HG03442 (cell line): ENCODE measurements at regions not wholly inside any gene's neighbourhood (a gene's known extent, or its start where the extent isn't known, plus 50 kb on each side); places are given as distances from the start of the nearest gene placed in this dataset.
"Not testable (repeated sequence)": the region's sequence is repeated elsewhere in the genome, so short reads cannot be mapped to it uniquely, and the experiment has no call there.

Source experiments
- ATAC-seq: cut with Tn5 transposase; IDR thresholded peaks from one replicate; pipeline ENCODE4 v1.9.1; 2021; ENCODE audit warnings: mild to moderate bottlenecking, moderate library complexity; ENCODE audit not compliant: unreplicated experiment

DNA sequence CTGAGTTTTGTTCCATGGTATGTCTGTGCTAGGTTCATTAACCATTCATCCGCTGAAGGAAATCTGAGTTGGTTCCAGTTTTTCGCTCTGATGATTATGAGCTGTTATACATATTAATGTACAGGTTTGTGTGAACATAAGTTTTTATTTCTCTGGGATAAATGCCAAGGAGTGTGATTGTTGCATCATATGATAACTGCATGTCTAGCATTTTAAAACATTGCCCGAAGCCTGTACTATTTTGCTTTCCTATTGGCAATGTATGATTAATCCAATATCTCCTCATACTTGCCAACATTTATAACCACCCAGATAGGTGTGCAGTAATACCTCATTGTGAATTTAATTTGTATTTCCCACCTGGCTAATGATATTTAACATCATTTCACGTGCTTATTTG, 322.7 kb downstream of the ZNF326 start:
- ATAC-seq: no peak

DNA sequence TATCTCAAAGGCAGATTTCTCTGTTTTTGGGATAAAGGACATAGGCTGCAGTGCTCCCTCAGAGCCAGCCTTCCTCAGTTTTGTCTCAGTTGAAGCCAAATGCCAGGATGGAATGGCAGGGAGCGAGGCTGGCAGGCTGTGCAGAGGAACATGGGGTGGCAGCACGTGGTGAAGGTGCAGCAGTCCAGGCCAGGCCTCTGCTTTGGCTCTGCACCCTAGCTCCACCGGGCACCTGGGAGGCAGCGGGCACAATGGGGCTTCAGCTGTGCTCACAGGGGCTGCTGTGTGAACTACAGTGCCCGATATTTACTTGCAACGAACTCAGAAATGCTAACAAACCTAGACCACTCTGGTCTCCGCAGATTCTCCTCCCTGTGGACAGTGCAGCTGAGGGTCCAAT, 319.6 kb downstream of the ZNF326 start:
- ATAC-seq: no peak

DNA sequence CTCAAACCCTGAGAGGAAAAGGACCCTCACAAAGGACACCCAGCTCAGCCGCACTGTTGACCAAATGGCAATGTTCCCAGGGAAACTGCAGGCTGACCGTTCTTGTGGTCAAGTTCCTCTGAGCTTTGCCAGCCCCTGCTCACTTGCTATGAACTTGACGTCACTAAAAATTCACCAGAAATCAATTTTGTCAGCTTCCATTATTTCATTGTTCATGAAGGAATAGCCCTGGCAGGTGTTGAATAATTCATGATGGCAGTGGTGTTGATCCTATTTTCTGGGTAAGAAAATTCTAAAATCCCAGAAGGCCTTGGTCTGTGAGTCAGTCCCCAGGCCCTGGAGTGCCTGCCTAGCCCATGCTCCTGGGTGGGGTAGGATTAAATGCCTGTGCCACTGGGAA, 318.9 kb downstream of the ZNF326 start:
- ATAC-seq: no peak

GRCh38 chr1:90309806-90310205, 314.9 kb downstream of the ZNF326 start:
- no peak for ATAC-seq

- no peak for ATAC-seq
These were observed 313.5 kb downstream of the ZNF326 start for GRCh38 chr1:90308421-90308820.

DNA sequence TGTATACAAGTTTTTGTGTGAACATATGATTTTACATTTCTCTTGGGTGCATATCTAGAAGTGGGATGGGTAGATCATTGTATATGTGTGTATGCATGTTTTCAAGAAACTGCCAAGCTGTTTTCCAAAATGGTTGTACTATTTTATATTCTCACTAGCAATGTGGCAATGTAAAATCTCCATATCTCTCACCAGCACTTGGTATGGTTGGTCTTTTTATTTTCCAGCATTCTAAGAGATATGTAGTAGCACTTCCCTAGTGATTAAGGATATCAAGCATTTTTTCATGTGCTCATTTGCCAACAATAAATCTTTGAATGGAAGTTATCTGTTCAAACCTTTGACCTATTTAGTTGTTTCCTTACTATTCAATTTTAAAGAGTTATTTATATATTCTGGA, 310.7 kb downstream of the ZNF326 start:
- no peak for ATAC-seq

- ATAC-seq: no peak
These were observed 301.4 kb downstream of the ZNF326 start for GRCh38 chr1:90296327-90296726.

DNA sequence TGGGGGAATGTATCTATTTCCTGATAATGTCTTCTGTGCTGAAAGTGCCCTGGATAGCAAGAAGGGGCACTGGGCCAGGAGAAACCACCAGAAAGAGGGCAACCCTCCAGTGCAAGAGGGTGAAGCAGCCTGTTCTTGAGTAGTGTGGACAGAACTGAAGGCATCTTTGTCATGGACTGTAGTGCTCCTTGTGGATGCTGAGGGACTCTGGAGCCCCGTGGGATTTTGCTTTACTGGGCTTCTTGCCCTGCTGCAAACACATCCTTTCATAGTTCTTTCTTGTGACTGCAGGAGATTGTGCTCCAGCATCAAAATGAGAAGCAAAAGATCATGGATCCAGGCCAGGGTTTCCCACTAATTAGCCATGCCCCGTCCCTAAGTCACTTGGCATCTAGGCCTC, 300.6 kb downstream of the ZNF326 start:
- no peak for ATAC-seq

- ATAC-seq: no peak
These were observed 296.7 kb downstream of the ZNF326 start for GRCh38 chr1:90291431-90292216.

- no peak for ATAC-seq
These were observed 287.9 kb downstream of the ZNF326 start for GRCh38 chr1:90282811-90283210.

DNA sequence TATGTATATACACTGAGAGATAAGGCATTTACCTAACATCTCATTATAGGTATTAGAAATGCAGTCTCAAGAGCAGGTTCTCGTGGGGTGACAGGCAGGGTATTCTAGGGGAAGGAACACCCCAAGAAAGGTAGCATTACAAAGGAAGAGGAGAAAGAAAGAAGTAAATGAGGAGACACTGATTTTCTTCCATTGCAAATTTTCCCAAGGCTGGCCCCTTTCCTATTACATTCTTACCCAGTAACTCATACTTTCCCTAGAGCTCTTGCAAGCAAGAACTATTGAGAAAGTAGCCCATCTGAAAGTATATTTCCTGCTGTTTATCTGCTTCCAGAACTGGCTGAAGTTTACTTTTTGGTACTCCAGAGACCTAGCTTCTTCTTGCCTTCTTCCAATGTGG, 287.0 kb downstream of the ZNF326 start:
- not testable (repeated sequence) for ATAC-seq

DNA sequence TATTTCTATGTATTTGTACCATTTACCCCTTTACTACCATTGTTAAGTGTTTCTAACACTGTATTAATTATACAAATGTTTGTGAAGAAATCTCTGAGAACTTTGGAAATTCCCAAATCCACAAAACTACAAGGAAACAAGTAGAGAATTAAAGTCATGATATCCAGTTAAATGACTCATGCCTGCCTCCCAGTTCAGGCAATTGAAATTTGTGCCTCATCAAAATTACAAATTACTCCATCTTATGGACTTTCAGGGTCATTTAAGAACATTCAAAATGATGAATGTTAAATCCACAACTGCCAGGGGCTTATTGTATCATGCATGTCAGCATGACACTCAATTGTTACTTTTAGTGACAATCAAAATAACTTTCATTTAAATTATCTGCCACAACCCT, 282.4 kb downstream of the ZNF326 start:
- ATAC-seq: no peak

GRCh38 chr1:90274376-90274775, 279.5 kb downstream of the ZNF326 start:
- ATAC-seq: no peak

DNA sequence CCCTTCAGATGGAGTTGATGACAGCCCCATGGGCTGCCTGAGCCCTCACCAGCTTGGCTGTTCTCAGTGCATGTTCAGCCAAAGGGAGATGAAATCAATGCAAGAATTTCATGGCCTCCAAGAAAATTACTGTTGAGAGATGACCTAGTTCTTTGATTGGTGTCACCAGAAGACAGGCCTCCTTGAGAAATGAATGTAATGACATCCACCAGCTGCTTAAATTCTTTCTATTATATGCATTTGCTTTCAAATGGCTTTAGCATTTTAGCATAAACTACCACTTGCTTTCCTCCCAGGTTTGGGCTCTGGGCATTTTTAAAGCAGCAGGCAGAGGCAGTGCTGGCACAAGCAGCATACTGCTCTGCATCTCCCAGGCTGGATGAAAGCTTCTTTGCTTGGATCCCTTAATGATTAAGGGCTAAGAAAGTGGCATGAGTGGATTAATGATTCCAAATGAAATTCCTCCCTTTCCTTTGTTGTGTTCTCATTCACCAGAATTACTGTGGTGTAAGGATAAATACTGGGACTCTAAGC, 278.4 kb downstream of the ZNF326 start:
- no peak for ATAC-seq

GRCh38 chr1:90262791-90263190, 267.9 kb downstream of the ZNF326 start:
- ATAC-seq: no peak

GRCh38 chr1:90262286-90262685, 267.4 kb downstream of the ZNF326 start:
- ATAC-seq: no peak

GRCh38 chr1:90246069-90246468, 251.2 kb downstream of the ZNF326 start:
- ATAC-seq: no peak

- no peak for ATAC-seq
These were observed 241.6 kb downstream of the ZNF326 start for GRCh38 chr1:90236493-90236892.

DNA sequence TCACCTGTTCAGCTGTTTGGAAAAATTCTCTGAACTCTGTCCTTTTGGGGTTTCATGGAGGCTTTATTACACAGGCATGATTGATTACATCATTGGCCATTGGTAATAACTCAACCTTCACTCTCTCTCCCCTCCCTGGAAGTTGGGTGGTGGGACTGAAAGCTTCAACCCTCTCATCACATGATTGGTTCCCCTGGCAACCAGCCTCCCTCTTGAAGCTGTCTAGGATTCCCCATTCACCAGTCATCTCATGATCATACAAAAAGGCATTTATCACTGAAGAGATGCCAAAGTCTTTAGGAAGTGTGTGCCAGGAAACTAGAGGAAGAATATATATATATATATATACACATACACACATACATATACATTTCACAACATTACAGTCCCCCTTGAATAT, 228.5 kb downstream of the ZNF326 start:
- no peak for ATAC-seq

DNA sequence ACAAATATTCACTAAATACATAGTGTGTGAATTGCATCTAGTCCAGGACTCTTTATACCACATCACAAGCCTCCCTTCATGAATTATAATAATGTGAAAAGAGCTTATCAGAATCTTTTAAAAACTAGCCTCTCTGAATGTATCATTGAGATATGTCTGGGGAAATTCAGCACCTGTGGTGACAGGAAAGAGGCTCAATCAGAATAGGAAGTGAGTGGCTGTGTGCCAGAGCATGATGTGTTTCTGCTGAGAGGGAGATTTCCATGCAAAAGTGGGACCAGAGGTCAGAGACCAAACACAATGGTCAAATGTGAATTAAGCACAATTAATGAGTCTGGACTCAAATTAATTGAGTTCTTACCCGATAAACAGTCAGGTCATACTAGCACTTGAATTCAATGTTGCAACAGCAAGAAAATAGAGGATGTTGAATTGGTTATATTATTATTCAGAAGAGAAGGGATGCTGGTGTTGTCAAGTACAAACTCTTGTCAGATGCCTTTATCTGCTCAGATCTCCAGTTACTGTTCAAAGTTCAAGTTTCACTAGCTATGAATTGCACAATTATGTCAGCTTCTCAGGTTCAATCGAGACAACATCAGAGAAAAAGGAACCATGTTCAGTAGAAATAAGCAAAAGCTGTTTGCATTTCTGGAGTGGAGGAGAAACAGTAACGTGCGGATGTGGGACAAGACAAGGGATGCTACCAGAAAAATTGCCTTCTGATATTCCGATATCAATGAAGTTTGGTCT, 226.2 kb downstream of the ZNF326 start:
- no peak for ATAC-seq

DNA sequence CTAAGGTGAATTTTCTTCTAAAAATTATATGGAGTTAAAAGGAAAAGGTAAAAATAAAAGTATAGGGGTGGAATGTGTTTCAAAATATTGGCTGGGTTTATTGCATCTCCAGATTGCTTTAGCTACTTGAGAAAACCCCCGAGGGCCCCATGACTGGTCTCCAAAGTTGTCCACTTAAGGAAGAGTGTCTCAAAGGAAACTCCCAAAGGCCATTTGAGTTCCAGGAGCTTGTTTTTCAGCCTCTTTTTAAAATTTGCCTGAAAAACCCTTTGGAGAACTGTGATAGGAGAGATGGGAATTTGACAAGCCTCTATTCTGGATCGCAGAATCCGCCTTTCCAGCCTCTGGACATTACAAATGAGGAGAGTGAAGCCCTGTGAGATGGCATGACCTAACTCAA, 225.6 kb downstream of the ZNF326 start:
- ATAC-seq: no peak
